IMR-90 (cell line): ENCODE measurements at regions not wholly inside any gene's neighbourhood (a gene's known extent, or its start where the extent isn't known, plus 50 kb on each side); places are given as distances from the start of the nearest gene placed in this dataset.

Source experiments
- CEBPB ChIP-seq: IDR thresholded peaks from 2 replicates; pipeline ENCODE4 v1.6.1; 2012; ENCODE audit warnings: low read depth, low read length, improper control_type of control experiment
- POLR2A ChIP-seq: IDR thresholded peaks from 2 replicates; pipeline ENCODE4 v1.6.1; 2012; ENCODE audit warnings: mild to moderate bottlenecking, low read depth, low read length

- no peak for TF ChIP-seq POLR2A
- TF ChIP-seq CEBPB, result no peak
These were observed 137.1 kb upstream of the USP24 start for GRCh38 chr1:55352080-55352810.
